GM19351 (cell line): ENCODE measurements at regions not wholly inside any gene's neighbourhood (a gene's known extent, or its start where the extent isn't known, plus 50 kb on each side); places are given as distances from the start of the nearest gene placed in this dataset.

Experiments used
- ATAC-seq: cut with Tn5 transposase; IDR thresholded peaks from one replicate; pipeline ENCODE4 v1.9.1; 2021; ENCODE audit warnings: mild to moderate bottlenecking, moderate library complexity; ENCODE audit not compliant: unreplicated experiment

- no peak for ATAC-seq
Observed at GRCh38 chr6:167574431-167575151, 249.7 kb downstream of the TTLL2 start.

- ATAC-seq, result no peak
Observed at GRCh38 chr6:167575158-167575696, 250.3 kb downstream of the TTLL2 start.

GRCh38 chr6:167576050-167576741, 250.5 kb upstream of the AFDN start:
- no peak for ATAC-seq

- ATAC-seq, result no peak
Observed at GRCh38 chr6:167576828-167577503, 249.7 kb upstream of the AFDN start.

- no peak for ATAC-seq
Observed at GRCh38 chr6:167577891-167578361, 248.8 kb upstream of the AFDN start.

- ATAC-seq, result no peak
Observed at GRCh38 chr6:167578371-167578901, 248.3 kb upstream of the AFDN start.

GRCh38 chr6:167579806-167580618, 246.7 kb upstream of the AFDN start:
- no peak for ATAC-seq

GRCh38 chr6:167580619-167580911, 246.1 kb upstream of the AFDN start:
- no peak for ATAC-seq

GRCh38 chr6:167581637-167582036, 245.1 kb upstream of the AFDN start:
- ATAC-seq, result no peak

- ATAC-seq, result no peak
Observed at GRCh38 chr6:167583412-167583811, 243.3 kb upstream of the AFDN start.

- ATAC-seq, result no peak
Observed at GRCh38 chr6:167588181-167588919, 238.4 kb upstream of the AFDN start.

GRCh38 chr6:167588920-167589614, 237.6 kb upstream of the AFDN start:
- ATAC-seq, result no peak

GRCh38 chr6:167589615-167589940, 237.1 kb upstream of the AFDN start:
- ATAC-seq, result no peak

- ATAC-seq, result no peak
Observed at GRCh38 chr6:167590193-167590592, 236.5 kb upstream of the AFDN start.
